ENCODE measurements at regions not wholly inside any gene's neighbourhood (a gene's known extent, or its start where the extent isn't known, plus 50 kb on each side); places are given as distances from the start of the nearest gene placed in this dataset.
"Not testable (repeated sequence)": the region's sequence is repeated elsewhere in the genome, so short reads cannot be mapped to it uniquely, and the experiment has no call there.

DNA sequence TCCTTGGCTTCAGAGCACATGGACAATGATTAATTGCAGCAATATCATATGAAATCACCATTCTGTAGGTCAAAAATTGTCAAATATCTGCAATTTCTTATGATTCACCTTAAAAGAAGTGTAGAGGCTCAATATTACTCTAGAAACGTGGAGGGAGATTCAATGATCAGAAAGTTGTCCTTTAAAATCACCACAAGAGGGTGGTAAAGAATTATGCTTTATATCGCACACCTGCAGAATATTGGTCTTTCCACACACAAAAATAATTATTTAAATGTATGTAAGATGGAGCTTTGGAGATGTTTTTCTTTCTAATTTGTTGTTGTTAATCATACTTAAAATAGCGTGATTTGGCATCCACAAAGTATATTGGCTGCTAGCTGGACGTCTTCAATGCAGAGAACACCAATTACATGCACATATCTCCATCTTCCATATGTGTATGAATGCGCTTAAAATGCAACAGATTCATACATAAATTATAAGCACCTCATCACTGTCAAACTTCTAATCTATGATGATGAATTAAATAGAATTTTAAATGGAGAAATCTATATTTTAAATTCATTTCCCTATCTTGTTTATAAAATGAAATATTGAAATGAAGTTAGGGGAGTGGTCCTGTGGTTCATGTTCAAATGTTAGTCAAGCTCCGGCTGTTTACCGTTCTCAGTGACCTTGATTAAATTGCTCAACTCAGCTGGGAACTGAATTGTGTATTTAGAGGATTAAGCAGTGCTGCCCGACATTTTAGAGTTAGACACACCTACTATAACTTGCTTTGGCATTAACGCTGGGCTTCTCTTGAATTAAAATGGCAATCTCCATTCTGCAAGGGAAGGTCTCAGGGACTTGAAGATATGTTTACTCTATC is 153.5 kb upstream of the CHL1 start:
- TF ChIP-seq, protein P1, sequence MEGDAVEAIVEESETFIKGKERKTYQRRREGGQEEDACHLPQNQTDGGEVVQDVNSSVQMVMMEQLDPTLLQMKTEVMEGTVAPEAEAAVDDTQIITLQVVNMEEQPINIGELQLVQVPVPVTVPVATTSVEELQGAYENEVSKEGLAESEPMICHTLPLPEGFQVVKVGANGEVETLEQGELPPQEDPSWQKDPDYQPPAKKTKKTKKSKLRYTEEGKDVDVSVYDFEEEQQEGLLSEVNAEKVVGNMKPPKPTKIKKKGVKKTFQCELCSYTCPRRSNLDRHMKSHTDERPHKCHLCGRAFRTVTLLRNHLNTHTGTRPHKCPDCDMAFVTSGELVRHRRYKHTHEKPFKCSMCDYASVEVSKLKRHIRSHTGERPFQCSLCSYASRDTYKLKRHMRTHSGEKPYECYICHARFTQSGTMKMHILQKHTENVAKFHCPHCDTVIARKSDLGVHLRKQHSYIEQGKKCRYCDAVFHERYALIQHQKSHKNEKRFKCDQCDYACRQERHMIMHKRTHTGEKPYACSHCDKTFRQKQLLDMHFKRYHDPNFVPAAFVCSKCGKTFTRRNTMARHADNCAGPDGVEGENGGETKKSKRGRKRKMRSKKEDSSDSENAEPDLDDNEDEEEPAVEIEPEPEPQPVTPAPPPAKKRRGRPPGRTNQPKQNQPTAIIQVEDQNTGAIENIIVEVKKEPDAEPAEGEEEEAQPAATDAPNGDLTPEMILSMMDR (IDR thresholded peaks at IDR 0.05; ENCODE audit: extremely low read depth, insufficient read depth, missing control alignments) = peak; percentile 31
- DNase-seq (ENCODE audit: low spot score) = peak; percentile 7
- in situ Hi-C loops (cut with MboI; ENCODE audit: low pct_unique_long_range_greater_than_20kb, low sequenced_read_pairs, unreplicated experiment) = not testable (repeated sequence)

DNA sequence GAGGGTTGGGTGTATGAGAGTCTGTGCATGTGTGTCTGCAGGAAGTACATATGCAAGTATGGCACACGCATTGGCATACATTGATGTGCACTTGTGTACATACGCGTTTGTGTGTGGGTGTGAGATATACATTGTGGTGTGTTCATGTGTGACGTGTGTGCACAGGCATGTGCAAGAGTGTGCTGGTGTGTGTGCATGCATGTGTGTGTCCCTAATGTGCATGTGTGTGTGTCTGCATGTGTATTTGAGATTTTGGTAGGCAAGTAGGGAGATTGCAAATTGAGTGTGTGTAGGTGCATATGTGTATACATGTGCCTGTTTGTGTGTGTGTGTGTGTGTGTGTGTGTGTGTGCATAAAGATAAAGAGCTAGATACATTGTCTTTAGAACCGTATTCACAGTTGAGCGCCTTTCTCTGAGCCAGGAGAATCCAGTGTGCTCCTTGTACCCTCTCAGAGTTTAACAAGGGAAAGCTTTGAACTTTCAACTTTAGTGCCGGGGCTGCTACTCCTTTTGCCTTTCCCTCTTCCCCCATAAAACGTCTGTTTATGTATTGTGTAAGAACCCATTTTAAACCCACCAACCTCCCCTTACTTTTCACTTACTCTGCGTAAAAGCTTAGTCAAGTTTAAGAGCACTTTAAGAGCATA is 152.4 kb upstream of the CHL1 start:
- in situ Hi-C loops (cut with MboI; ENCODE audit: low pct_unique_long_range_greater_than_20kb, low sequenced_read_pairs, unreplicated experiment) = no loop called here
- TF ChIP-seq, protein P1 (IDR thresholded peaks at IDR 0.05; ENCODE audit: extremely low read depth, insufficient read depth, missing control alignments) = no peak
- no peak for DNase-seq (ENCODE audit: low spot score)

DNA sequence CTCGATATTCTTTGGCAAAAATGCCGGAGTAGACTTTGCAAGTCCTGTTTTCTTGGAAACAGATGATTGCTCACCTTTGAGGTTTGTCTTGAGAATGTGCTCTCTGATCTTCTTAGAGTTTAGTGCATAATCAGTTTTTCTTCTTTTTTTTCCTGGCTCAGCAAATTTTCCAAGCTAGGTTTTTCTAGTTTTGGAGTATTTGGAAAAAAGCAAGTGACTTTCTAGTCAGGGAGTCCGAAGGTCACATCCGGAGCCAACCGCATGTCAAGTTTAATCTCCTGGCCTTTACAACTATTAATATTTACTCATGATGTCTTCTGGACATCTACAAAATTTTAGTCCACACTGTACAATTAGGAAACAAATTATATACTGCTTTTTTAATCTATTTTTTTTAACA is 151.6 kb upstream of the CHL1 start:
- not testable (repeated sequence) for DNase-seq (ENCODE audit: low spot score)

DNA sequence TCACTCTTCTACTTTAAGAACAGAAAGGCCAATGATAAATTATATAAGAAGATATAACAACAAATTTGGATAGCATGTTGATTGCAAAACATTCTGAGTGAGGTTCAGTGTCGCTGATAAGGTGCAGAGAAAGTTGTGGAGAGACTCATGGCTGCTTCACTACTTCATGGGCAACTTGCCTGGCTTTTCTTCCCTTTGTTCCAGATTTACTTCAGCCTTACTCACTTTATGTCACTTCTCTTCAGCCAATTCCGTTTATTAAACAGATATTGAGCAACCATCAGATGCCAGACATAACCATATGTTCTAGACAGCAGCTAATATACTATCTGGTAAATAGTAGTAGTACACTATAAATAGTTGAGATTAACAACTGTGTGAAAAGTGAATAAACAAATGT is 150.0 kb upstream of the CHL1 start:
- DNase-seq (ENCODE audit: low spot score) = no peak
- TF ChIP-seq, protein P1 (IDR thresholded peaks at IDR 0.05; ENCODE audit: extremely low read depth, insufficient read depth, missing control alignments) = no peak
- in situ Hi-C loops (cut with MboI; ENCODE audit: low pct_unique_long_range_greater_than_20kb, low sequenced_read_pairs, unreplicated experiment) = no loop called here

More for the DNA sequence above, 151.6 kb upstream of the CHL1 start:
- in situ Hi-C loops (cut with MboI; ENCODE audit: low pct_unique_long_range_greater_than_20kb, low sequenced_read_pairs, unreplicated experiment) = not testable (repeated sequence)

DNA sequence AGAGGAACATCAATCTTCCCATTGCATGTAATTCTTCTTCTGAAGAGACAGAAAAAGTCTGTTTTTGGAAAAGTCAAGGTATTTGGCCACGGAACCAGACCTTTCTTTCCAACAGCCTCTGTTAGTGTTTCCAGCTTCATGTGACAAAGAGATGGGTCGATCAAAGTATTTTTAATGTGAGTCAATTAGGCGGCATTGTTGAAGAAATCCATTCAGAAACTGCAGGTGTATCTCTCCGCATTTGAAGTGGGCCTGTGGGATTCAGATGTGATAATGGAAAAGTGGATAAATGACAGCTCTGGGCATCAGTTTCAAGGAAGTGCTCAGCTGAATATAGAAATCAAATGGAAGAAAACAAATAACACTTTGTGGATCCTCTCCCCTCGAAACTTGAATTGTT is 143.1 kb upstream of the CHL1 start:
- in situ Hi-C loops (cut with MboI; ENCODE audit: low pct_unique_long_range_greater_than_20kb, low sequenced_read_pairs, unreplicated experiment); DNase-seq (ENCODE audit: low spot score): not testable (repeated sequence)

DNA sequence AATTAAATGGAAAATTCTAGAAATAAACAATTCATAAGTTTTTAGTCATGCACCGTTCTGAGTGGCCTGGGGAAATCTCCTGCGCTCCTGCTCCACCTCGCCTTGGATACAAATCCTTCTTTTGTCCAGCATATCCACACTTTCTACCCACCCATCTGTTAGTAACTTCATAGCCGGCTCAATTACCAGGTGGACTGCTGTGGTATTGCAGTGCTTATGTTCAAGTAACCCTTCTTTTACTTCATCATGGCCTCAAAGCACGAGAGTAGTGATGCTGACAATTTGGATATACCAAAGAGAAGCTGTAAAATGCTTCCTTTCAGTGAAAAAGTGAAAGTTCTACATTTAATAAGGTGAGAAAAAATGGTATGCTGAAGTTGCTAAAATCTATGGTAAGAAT is 142.3 kb upstream of the CHL1 start:
- in situ Hi-C loops (cut with MboI; ENCODE audit: low pct_unique_long_range_greater_than_20kb, low sequenced_read_pairs, unreplicated experiment) = no loop called here
- DNase-seq (ENCODE audit: low spot score) = no peak
- TF ChIP-seq, protein P1 (IDR thresholded peaks at IDR 0.05; ENCODE audit: extremely low read depth, insufficient read depth, missing control alignments) = no peak

DNA sequence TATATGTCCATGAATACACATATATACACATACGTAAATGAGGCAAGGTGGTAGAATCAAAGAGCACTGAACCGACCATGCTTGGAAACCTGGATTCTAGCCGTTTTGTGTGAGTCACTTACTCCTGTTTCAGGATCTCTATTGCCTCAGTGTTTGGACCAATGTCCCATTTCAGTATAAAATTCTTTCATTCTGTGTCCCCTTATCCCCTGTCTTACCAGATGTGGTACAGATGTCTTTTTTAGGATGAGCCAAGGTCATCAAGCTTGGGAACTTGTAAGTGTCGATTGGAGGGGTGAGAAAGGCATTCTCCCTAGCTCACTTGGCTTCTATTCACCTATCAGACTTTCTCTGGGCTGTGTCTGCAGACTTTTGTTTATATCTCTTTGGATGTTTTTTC is 139.9 kb upstream of the CHL1 start:
- DNase-seq (ENCODE audit: low spot score) = no peak
- in situ Hi-C loops (cut with MboI; ENCODE audit: low pct_unique_long_range_greater_than_20kb, low sequenced_read_pairs, unreplicated experiment) = no loop called here
- TF ChIP-seq, protein P1 (IDR thresholded peaks at IDR 0.05; ENCODE audit: extremely low read depth, insufficient read depth, missing control alignments) = no peak
